Spleen (tissue), 11 donors: ENCODE measurements at regions not wholly inside any gene's neighbourhood (a gene's known extent, or its start where the extent isn't known, plus 50 kb on each side); places are given as distances from the start of the nearest gene placed in this dataset.

Experiments used
- DNase-seq: peaks from one replicate; pipeline ENCODE4 v3.0.0-alpha.2; 2020
- H3K27ac ChIP-seq, 8 donors: fragments of 200-600 bp; sonication (generic) in 7 of 8; 1 replicate in 4 of 8; 2 replicates in 4 of 8; pipeline versions ENCODE4 v1.5.0 to v1.8.0; 2016 to 2021; ENCODE audit warnings: inconsistent platforms in 4 of 8, mild to moderate bottlenecking in 4 of 8, moderate library complexity in 1 of 8
- H3K27me3 ChIP-seq, 7 donors: fragments of 200-600 bp; sonication (generic) in 6 of 7; replicated peaks in 1 of 7; 1 replicate in 4 of 7; 2 replicates in 3 of 7; pipeline versions ENCODE4 v1.5.0 to v1.8.0; 2016 to 2021; ENCODE audit warnings: inconsistent platforms in 3 of 7, mild to moderate bottlenecking in 1 of 7
- H3K36me3 ChIP-seq, 6 donors: fragments of 200-600 bp; sonication (generic) in 5 of 6; 1 replicate in 4 of 6; 2 replicates in 2 of 6; pipeline versions ENCODE4 v1.5.0 to v1.8.0; 2016 to 2021; ENCODE audit warnings: inconsistent platforms in 2 of 6
- H3K4me1 ChIP-seq, 6 donors: fragments of 200-600 bp; sonication (generic) in 5 of 6; 1 replicate in 3 of 6; 2 replicates in 3 of 6; pipeline versions ENCODE4 v1.5.0 to v1.8.0; 2016 to 2021; ENCODE audit warnings: inconsistent platforms in 3 of 6
- H3K4me3 ChIP-seq, 8 donors: fragments of 200-600 bp; sonication (generic) in 7 of 8; 1 replicate in 4 of 8; 2 replicates in 4 of 8; pipeline versions ENCODE4 v1.5.0 to v1.8.0; 2016 to 2021; ENCODE audit warnings: inconsistent platforms in 4 of 8, mild to moderate bottlenecking in 4 of 8, moderate library complexity in 2 of 8
- H3K9me3 ChIP-seq, 8 donors: fragments of 200-600 bp; sonication (generic) in 7 of 8; 1 replicate in 4 of 8; 2 replicates in 4 of 8; pipeline versions ENCODE4 v1.5.0 to v1.8.0; 2016 to 2021; ENCODE audit warnings: inconsistent platforms in 4 of 8
- CTCF ChIP-seq, 11 experiments: fragments of 200-600 bp in 7 of 11; fragments of 450-650 bp in 4 of 11; sonication (generic) in 4 of 11; IDR thresholded peaks in 8 of 11; conservative IDR thresholded peaks in 3 of 11; 1 replicate in 7 of 11; 2 replicates in 4 of 11; pipeline versions ENCODE4 v1.4.0 to v1.8.0; 2016 to 2021; ENCODE audit warnings: antibody characterized with exemption in 11 of 11, inconsistent platforms in 4 of 11, mild to moderate bottlenecking in 1 of 11
- POLR2A ChIP-seq, 3 donors: fragments of 450-650 bp; IDR thresholded peaks; one replicate each; pipeline ENCODE4 v1.5.1; 2017; ENCODE audit warnings: antibody characterized with exemption in 3 of 3, mild to moderate bottlenecking in 1 of 3
- POLR2AphosphoS5 ChIP-seq, 3 donors: sonication (generic); formaldehyde crosslinking; IDR thresholded peaks; one replicate each; pipeline ENCODE4 v1.5.1; 2017; ENCODE audit warnings: antibody characterized with exemption in 3 of 3
- WGBS, 5 donors: extraction: QIAGEN DNeasy Blood & Tissue Kit in 3 of 5; methylation state at CpG; one replicate each; pipeline versions ENCODE4 v1.1.5 to v1.1.7; 2013 to 2018; 5-methylcytosine and 5-hydroxymethylcytosine counted together
- intact Hi-C: fragments of 100-400 bp; cut with DNase I; formaldehyde crosslinking; loops from one replicate; pipeline ENCODE4 v1.15.0; 2023; ENCODE audit warnings: low total_unique reads
- donor health status: healthy with polysubstance abuse.
- donor health status: DM: no; HTN: no; CAD: no; lungs with moderate emphysema.
- donor health status: DM: no; HTN: no; CAD: no.
- donor health status: Bipolar disorder and iron deficiency.
- donor health status: healthy.
- donor health status: DM: no; HTN: no; CAD: no.
- donor health status: DM: yes; HTN: yes; CAD: no.

DNA sequence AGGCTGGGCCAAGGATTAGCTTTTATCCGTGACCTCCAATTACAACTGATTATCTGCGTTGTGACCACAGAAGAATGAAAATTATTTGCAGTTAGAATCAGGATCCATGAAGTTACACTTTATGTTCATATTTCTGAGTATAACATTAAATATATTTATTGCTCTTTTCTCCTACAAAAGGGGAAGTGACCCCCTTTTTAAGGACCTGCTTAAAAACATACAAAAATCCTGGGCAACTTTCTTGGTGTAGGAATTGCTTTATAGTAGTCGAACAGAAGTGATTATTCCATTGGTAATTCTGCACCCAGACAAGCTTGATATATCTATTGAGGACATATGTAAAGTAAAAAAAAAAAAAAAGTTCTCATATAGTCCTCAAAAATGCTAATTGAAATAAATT lies 208.7 kb downstream of the MRPL39 start:
- Histone ChIP-seq H3K4me1 (no peaks in the 10 kb centered on the region), H3K27ac (no peak overlapping the region), H3K36me3 (no peaks in the 10 kb centered on the region), H3K27me3 (no peaks in the 10 kb centered on the region), H3K9me3 (no peaks in the 10 kb centered on the region), H3K4me3 (no peak overlapping the region)
- WGBS, 5 donors = 89 to 92% (median 90%) methylated on average over 3 of the region's 3 CpGs
- intact Hi-C loops = no loop called here
- no peak for DNase-seq
- TF ChIP-seq CTCF (IDR thresholded peaks at IDR 0.05 in 8 of 11, conservative IDR thresholded peaks at IDR 0.05 in 3 of 11) (no peak), POLR2AphosphoS5 (IDR thresholded peaks at IDR 0.05) (no peak), POLR2A (IDR thresholded peaks at IDR 0.05) (no peak)

- Histone ChIP-seq H3K4me3 (no peak overlapping the region), H3K9me3 (no peaks in the 10 kb centered on the region), H3K27me3 (no peaks in the 10 kb centered on the region), H3K36me3 (no peaks in the 10 kb centered on the region), H3K27ac (no peak overlapping the region), H3K4me1 (no peaks in the 10 kb centered on the region)
- WGBS, 5 donors = 59 to 78% (median 67%) methylated on average over 8 of the region's 8 CpGs
- intact Hi-C loops = no loop called here
- TF ChIP-seq POLR2A (IDR thresholded peaks at IDR 0.05) (no peak), CTCF (IDR thresholded peaks at IDR 0.05 in 8 of 11, conservative IDR thresholded peaks at IDR 0.05 in 3 of 11) (no peak), POLR2AphosphoS5 (IDR thresholded peaks at IDR 0.05) (no peak)
- DNase-seq = no peak
These were observed 211.1 kb downstream of the MRPL39 start for GRCh38 chr21:25396135-25396711.

DNA sequence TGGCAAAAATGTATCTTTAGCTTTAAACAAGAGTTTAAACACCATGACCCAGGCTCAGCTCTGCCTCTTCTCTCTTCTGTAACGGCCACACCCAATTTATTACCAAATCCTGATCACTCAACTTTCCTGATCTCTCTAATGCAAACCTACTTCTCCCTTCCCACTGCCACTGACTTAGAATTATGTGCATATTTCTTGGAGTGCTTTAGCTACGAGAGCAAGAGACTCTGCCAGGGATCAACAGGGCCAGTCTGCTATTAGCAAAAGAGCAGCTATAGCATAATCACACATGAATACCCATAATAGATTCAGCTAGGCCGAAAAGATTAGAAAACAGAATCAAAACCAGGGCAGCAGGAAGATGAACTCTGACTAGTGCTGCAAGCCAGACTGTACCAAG lies 215.5 kb downstream of the MRPL39 start:
- no peaks in the 10 kb centered on the region for H3K4me1 ChIP-seq
- H3K36me3 ChIP-seq = no peaks in the 10 kb centered on the region
- no peak overlapping the region for H3K27ac ChIP-seq
- DNase-seq = no peak
- TF ChIP-seq POLR2A (IDR thresholded peaks at IDR 0.05) (no peak), POLR2AphosphoS5 (IDR thresholded peaks at IDR 0.05) (no peak), CTCF (IDR thresholded peaks at IDR 0.05 in 8 of 11, conservative IDR thresholded peaks at IDR 0.05 in 3 of 11) (no peak)
- WGBS, 5 donors = 53 to 88% (median 81%) methylated on average over 3 of the region's 3 CpGs
- H3K4me3 ChIP-seq = no peak overlapping the region
- no peaks in the 10 kb centered on the region for H3K9me3 ChIP-seq
- H3K27me3 ChIP-seq = no peaks in the 10 kb centered on the region
- intact Hi-C loops = no loop called here

- H3K4me3 ChIP-seq = no peak overlapping the region
- H3K4me1 ChIP-seq = peaks cover 0 to 6% (median 4%) of the 10 kb centered on the region in 6 donors
- intact Hi-C loops = no loop called here
- H3K27me3 ChIP-seq = no peaks in the 10 kb centered on the region
- no peaks in the 10 kb centered on the region for H3K36me3 ChIP-seq
- TF ChIP-seq POLR2AphosphoS5 (IDR thresholded peaks at IDR 0.05) = no peak
- TF ChIP-seq POLR2A (IDR thresholded peaks at IDR 0.05) = no peak
- no peak for TF ChIP-seq CTCF (IDR thresholded peaks at IDR 0.05 in 8 of 11, conservative IDR thresholded peaks at IDR 0.05 in 3 of 11)
- no peak for DNase-seq
- H3K27ac ChIP-seq = no peak overlapping the region
- H3K9me3 ChIP-seq = no peaks in the 10 kb centered on the region
These were observed 216.6 kb downstream of the MRPL39 start for GRCh38 chr21:25390701-25391100.
